ENCODE measurements at regions not wholly inside any gene's neighbourhood (a gene's known extent, or its start where the extent isn't known, plus 50 kb on each side); places are given as distances from the start of the nearest gene placed in this dataset.

DNA sequence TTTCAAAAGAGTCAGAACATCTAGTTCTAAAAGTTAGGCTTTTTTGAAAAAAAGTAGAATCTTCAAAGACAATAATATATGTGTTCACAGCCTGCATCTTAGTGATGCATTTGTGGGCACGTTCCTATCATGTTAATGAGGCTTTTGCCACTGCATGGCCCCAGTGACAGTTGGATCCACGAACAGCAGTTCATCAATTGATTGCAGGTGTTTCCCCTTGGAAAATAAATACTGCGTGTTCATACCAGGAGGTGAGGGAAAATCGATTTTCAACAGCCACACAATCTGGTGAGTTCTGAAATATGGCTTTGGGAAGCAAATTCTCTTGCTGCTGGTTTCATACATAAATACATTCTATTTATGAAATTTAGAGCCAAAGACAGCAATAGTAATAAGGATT, 343.8 kb upstream of the SLC10A2 start:
- FAIRE-seq = no peak
- no peak overlapping the region for H3K56ac ChIP-seq (replicated peaks; ENCODE audit: insufficient read length, low read depth, low read length)
- 78% methylated on average over 4 of the region's 4 CpGs; no CpG with 5 or more reads in 1 of the 2 experiments for WGBS, 2 experiments (ENCODE audit: extremely low coverage in 1 of 2, insufficient coverage in 1 of 2, insufficient read length in 1 of 2, insufficient replicate concordance in 2 of 2, low coverage in 1 of 2, low lambda C conversion rate in 2 of 2, missing lambda C conversion rate in 1 of 2)

More for the DNA sequence above, 343.8 kb upstream of the SLC10A2 start:
- no peak overlapping the region for H3K9ac ChIP-seq (replicated peaks in 1 of 4; ENCODE audit: extremely low read depth in 1 of 4, low read depth in 3 of 4, low read length in 3 of 4)
- no peak overlapping the region for H4K5ac ChIP-seq (ENCODE audit: insufficient read length, low read depth, low read length)
- no peak overlapping the region for H3K18ac ChIP-seq (ENCODE audit: extremely low read depth, low read length)
- H3K4me3 ChIP-seq (ENCODE audit: extremely low read depth in 1 of 4, insufficient read depth in 2 of 4, low read depth in 3 of 4, low read length in 4 of 4) = no peak overlapping the region
- H2BK5ac ChIP-seq (ENCODE audit: low read depth, low read length) = no peak overlapping the region
- H3K27me3 ChIP-seq (replicated peaks in 1 of 4; ENCODE audit: control insufficient read depth in 3 of 4, extremely low read depth in 1 of 4, insufficient read depth in 3 of 4, low read length in 3 of 4) = no peaks in the 10 kb centered on the region
- CTCF ChIA-PET (ENCODE audit: partially characterized antibody) = no interaction called here
- H3K27ac ChIP-seq (ENCODE audit: low read depth, low read length) = no peak overlapping the region
- no peak overlapping the region for H3K4ac ChIP-seq (replicated peaks; ENCODE audit: insufficient read length, low read depth, low read length)
- no peaks in the 10 kb centered on the region for H3K23me2 ChIP-seq (ENCODE audit: low read depth, low read length)
- H3K23ac ChIP-seq (ENCODE audit: insufficient read length) = no peak overlapping the region
- H3K9me3 ChIP-seq (ENCODE audit: insufficient read depth in 2 of 2, low read depth in 1 of 2, low read length in 1 of 2) = no peaks in the 10 kb centered on the region
- H3K4me1 ChIP-seq (replicated peaks in 1 of 4; ENCODE audit: control insufficient read depth in 3 of 4, insufficient read depth in 4 of 4, low read length in 3 of 4) = peaks cover 0 to 7% (median 4%) of the 10 kb centered on the region in 4 experiments; a peak in 4 of 7 replicates
- no peak for DNase-seq (ENCODE audit: low read depth in 1 of 2, low spot score in 2 of 2)
- no peak overlapping the region for H4K91ac ChIP-seq (replicated peaks; ENCODE audit: insufficient read length, low read length)
- no peak overlapping the region for H2AFZ ChIP-seq (ENCODE audit: low read length)
- no peak overlapping the region for H3K4me2 ChIP-seq (ENCODE audit: insufficient read depth in 1 of 2, low read depth in 2 of 2, low read length in 2 of 2)
- H3K79me2 ChIP-seq (ENCODE audit: control insufficient read depth in 1 of 2, insufficient read depth in 2 of 2, low read length in 2 of 2) = no peaks in the 10 kb centered on the region
- no peak overlapping the region for H2BK120ac ChIP-seq (replicated peaks; ENCODE audit: low read depth, low read length)
- H3K79me1 ChIP-seq (ENCODE audit: low read depth, low read length) = no peaks in the 10 kb centered on the region
- POLR2A ChIA-PET (ENCODE audit: partially characterized antibody) = no interaction called here
- H4K8ac ChIP-seq (ENCODE audit: extremely low read depth, insufficient read depth, low read length) = no peak overlapping the region
- no peak overlapping the region for H3K14ac ChIP-seq (ENCODE audit: insufficient read length)
- H2AK5ac ChIP-seq (ENCODE audit: low read depth, low read length) = no peak overlapping the region
- TF ChIP-seq CEBPB (IDR thresholded peaks at IDR 0.05; ENCODE audit: low read depth, low read length) = no peak
- no peak overlapping the region for H2BK15ac ChIP-seq (ENCODE audit: low read length)
- H2BK12ac ChIP-seq (ENCODE audit: low read depth, low read length) = no peak overlapping the region
- no peaks in the 10 kb centered on the region for H3K36me3 ChIP-seq (ENCODE audit: control insufficient read depth in 2 of 4, insufficient read depth in 4 of 4, low read length in 3 of 4)
- H2BK20ac ChIP-seq (ENCODE audit: low read length) = no peak overlapping the region
- no peaks in the 10 kb centered on the region for H4K20me1 ChIP-seq (replicated peaks in 1 of 2; ENCODE audit: control insufficient read depth in 1 of 2, insufficient read depth in 2 of 2, low read length in 2 of 2)
